ENCODE measurements at regions not wholly inside any gene's neighbourhood (a gene's known extent, or its start where the extent isn't known, plus 50 kb on each side); places are given as distances from the start of the nearest gene placed in this dataset.

DNA sequence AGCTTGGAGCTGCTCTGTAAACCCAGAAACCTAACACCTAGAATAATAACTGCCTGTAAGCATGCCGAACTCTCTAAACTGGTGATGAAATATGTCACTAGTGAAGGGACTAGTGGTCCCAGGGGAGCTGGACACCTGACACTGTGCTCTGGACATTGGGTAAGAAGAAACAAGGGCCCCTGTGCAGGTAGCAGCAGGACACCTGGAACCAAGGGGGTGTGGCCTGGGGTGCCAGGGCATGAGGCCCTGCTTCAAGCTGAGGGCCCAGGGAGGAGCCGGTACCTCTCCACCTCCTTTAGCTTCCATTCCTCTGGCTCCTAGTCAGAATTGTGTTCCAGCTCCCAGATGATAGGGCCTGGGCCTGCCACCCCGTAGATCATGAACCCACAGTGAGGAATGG lies 263.2 kb downstream of the OGFRL1 start:
- ChIA-PET CTCF (no interaction called here), POLR2A (no interaction called here), RAD21 (ENCODE audit: low non-redundant PET in 1 of 2, low total read pairs in 2 of 2, uncharacterized antibody in 2 of 2, unreplicated experiment in 2 of 2) (no interaction called here)
- Histone ChIP-seq H3K4me2 (ENCODE audit: low read length) (no peak overlapping the region), H3K79me2 (ENCODE audit: insufficient read depth, low read length) (no peaks in the 10 kb centered on the region), H3K9me3 (ENCODE audit: control insufficient read depth in 1 of 2, insufficient read depth in 1 of 2, low read depth in 1 of 2, low read length in 2 of 2) (no peaks in the 10 kb centered on the region; a peak in 1 of 4 replicates), H3K36me3 (ENCODE audit: control insufficient read depth in 1 of 2, insufficient read depth in 2 of 2, low read length in 2 of 2) (no peaks in the 10 kb centered on the region), H3K4me1 (ENCODE audit: control insufficient read depth in 1 of 2, insufficient read depth in 2 of 2, low read length in 2 of 2) (no peaks in the 10 kb centered on the region), H3K27ac (ENCODE audit: low read depth, low read length) (no peak overlapping the region), H4K20me1 (ENCODE audit: insufficient read depth) (no peaks in the 10 kb centered on the region), H3K27me3 (ENCODE audit: insufficient read depth, low read length) (no peaks in the 10 kb centered on the region), H3K4me3 (replicated peaks in 1 of 2; ENCODE audit: low read depth in 1 of 2, low read length in 2 of 2) (no peak overlapping the region), H3K9me2 (ENCODE audit: insufficient read depth) (no peaks in the 10 kb centered on the region), H2AFZ (ENCODE audit: low read depth, low read length, poor library complexity, severe bottlenecking) (no peak overlapping the region), H3K9ac (ENCODE audit: low read length) (no peak overlapping the region)
- ATAC-seq (no peak), DNase-seq (ENCODE audit: low read depth, low spot score) (no peak)
- intact Hi-C loops (cut with micrococcal nuclease): no loop called here
- no TSS peak for BruUV-seq (replicated peaks)
- no peak for TF ChIP-seq CBX3 (IDR thresholded peaks at IDR 0.05; ENCODE audit: low read depth)
- TF ChIP-seq, protein P1, sequence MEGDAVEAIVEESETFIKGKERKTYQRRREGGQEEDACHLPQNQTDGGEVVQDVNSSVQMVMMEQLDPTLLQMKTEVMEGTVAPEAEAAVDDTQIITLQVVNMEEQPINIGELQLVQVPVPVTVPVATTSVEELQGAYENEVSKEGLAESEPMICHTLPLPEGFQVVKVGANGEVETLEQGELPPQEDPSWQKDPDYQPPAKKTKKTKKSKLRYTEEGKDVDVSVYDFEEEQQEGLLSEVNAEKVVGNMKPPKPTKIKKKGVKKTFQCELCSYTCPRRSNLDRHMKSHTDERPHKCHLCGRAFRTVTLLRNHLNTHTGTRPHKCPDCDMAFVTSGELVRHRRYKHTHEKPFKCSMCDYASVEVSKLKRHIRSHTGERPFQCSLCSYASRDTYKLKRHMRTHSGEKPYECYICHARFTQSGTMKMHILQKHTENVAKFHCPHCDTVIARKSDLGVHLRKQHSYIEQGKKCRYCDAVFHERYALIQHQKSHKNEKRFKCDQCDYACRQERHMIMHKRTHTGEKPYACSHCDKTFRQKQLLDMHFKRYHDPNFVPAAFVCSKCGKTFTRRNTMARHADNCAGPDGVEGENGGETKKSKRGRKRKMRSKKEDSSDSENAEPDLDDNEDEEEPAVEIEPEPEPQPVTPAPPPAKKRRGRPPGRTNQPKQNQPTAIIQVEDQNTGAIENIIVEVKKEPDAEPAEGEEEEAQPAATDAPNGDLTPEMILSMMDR (IDR thresholded peaks at IDR 0.05 in 2 of 3, conservative IDR thresholded peaks at IDR 0.05 in 1 of 3; ENCODE audit: borderline replicate concordance in 1 of 3, insufficient read depth in 1 of 3, low read depth in 2 of 3, low read length in 2 of 3): no peak
- no peak for TF ChIP-seq FOSL1 (IDR thresholded peaks at IDR 0.05; ENCODE audit: low read depth)
- TF ChIP-seq ELF1 (IDR thresholded peaks at IDR 0.05; ENCODE audit: borderline replicate concordance, low read depth): no peak
- TF ChIP-seq SIN3A (IDR thresholded peaks at IDR 0.05; ENCODE audit: low read depth): no peak
- TF ChIP-seq, protein P2, sequence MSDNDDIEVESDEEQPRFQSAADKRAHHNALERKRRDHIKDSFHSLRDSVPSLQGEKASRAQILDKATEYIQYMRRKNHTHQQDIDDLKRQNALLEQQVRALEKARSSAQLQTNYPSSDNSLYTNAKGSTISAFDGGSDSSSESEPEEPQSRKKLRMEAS (IDR thresholded peaks at IDR 0.05): no peak
- TF ChIP-seq, protein P3, sequence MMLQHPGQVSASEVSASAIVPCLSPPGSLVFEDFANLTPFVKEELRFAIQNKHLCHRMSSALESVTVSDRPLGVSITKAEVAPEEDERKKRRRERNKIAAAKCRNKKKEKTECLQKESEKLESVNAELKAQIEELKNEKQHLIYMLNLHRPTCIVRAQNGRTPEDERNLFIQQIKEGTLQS (IDR thresholded peaks at IDR 0.05): no peak
- TF ChIP-seq TCF7L2 (IDR thresholded peaks at IDR 0.05; ENCODE audit: borderline replicate concordance, extremely low read depth, insufficient read depth, insufficient read length): no peak
- no peak for TF ChIP-seq JUND (IDR thresholded peaks at IDR 0.05)
- TF ChIP-seq EZH2 (IDR thresholded peaks at IDR 0.05): no peak
- TF ChIP-seq, protein P4, sequence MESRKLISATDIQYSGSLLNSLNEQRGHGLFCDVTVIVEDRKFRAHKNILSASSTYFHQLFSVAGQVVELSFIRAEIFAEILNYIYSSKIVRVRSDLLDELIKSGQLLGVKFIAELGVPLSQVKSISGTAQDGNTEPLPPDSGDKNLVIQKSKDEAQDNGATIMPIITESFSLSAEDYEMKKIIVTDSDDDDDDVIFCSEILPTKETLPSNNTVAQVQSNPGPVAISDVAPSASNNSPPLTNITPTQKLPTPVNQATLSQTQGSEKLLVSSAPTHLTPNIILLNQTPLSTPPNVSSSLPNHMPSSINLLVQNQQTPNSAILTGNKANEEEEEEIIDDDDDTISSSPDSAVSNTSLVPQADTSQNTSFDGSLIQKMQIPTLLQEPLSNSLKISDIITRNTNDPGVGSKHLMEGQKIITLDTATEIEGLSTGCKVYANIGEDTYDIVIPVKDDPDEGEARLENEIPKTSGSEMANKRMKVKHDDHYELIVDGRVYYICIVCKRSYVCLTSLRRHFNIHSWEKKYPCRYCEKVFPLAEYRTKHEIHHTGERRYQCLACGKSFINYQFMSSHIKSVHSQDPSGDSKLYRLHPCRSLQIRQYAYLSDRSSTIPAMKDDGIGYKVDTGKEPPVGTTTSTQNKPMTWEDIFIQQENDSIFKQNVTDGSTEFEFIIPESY (IDR thresholded peaks at IDR 0.05; ENCODE audit: extremely low read depth, insufficient replicate concordance, low read length): no peak
- no peak for TF ChIP-seq CEBPB (IDR thresholded peaks at IDR 0.05; ENCODE audit: low read depth)
- TF ChIP-seq RAD21 (IDR thresholded peaks at IDR 0.05; ENCODE audit: low read depth): no peak
- TF ChIP-seq ZNF274 (IDR thresholded peaks at IDR 0.05; ENCODE audit: low read depth, low read length): no peak
- TF ChIP-seq ZFX (IDR thresholded peaks at IDR 0.05): no peak

All from HCT116 (cell line).